ENCODE measurements at regions not wholly inside any gene's neighbourhood (a gene's known extent, or its start where the extent isn't known, plus 50 kb on each side); places are given as distances from the start of the nearest gene placed in this dataset.

DNA sequence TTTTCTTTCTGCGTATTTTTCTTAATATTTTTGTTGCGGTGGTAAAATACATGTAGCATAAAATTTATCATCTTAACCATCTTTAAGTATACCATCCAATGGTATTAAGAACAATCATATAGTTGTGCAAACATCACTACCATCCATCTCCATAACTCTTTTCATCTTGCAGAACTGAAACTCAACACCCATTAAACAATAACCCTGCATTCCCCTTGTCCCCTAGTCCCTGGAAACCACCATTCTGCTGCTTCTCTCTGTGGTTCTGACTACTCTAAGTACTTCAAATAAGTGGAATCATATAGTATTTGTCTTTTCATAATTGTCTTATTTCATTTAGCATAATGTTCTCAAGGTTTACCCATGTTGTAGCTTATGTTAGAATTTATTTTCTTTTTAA, 67.3 kb upstream of the EOMES start:
- TF ChIP-seq, protein P1, sequence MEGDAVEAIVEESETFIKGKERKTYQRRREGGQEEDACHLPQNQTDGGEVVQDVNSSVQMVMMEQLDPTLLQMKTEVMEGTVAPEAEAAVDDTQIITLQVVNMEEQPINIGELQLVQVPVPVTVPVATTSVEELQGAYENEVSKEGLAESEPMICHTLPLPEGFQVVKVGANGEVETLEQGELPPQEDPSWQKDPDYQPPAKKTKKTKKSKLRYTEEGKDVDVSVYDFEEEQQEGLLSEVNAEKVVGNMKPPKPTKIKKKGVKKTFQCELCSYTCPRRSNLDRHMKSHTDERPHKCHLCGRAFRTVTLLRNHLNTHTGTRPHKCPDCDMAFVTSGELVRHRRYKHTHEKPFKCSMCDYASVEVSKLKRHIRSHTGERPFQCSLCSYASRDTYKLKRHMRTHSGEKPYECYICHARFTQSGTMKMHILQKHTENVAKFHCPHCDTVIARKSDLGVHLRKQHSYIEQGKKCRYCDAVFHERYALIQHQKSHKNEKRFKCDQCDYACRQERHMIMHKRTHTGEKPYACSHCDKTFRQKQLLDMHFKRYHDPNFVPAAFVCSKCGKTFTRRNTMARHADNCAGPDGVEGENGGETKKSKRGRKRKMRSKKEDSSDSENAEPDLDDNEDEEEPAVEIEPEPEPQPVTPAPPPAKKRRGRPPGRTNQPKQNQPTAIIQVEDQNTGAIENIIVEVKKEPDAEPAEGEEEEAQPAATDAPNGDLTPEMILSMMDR (IDR thresholded peaks at IDR 0.05): no peak
- TF ChIP-seq POLR2A (IDR thresholded peaks at IDR 0.05): no peak
